Heart left ventricle (tissue), 13 donors: ENCODE measurements at regions not wholly inside any gene's neighbourhood (a gene's known extent, or its start where the extent isn't known, plus 50 kb on each side); places are given as distances from the start of the nearest gene placed in this dataset.

ENCODE experiments used
- CTCF ChIP-seq, 12 donors: fragments of 200-600 bp; sonication (generic) in 4 of 12; IDR thresholded peaks; one replicate each; pipeline versions ENCODE4 v1.5.0 to v1.8.0; 2018 to 2022; ENCODE audit warnings: antibody characterized with exemption in 12 of 12, mild to moderate bottlenecking in 5 of 12
- POLR2A ChIP-seq, 2 donors: fragments of 450-650 bp; IDR thresholded peaks; one replicate each; pipeline ENCODE4 v1.6.1; 2017; ENCODE audit warnings: antibody characterized with exemption in 2 of 2, mild to moderate bottlenecking in 2 of 2, moderate library complexity in 2 of 2
- donor health status: ischemic (EF 13 %, LVEDD 7.1; RV severe dilation, severe dysfunction).
- donor health status: DM: no; HTN: yes; CAD: no.
- donor health status: DM: no; HTN: no; CAD: no.
- donor health status: ischemic (EF 25% LVEDD 6.9; RV normal size, moderate dysfunction).
- donor health status: ischemic (EF 25% LVEDD 5.7; RV mildly dilated, moderate dysfunction).
- donor health status: ischemic (EF 35%, LVEDD 5.7; RV mildly dilated, moderate dysfunction).
- donor health status: nonischemic (EF 11% LVEDD 7.7; RV severe dilation, severe dysfunction).
- donor health status: DM: yes; HTN: yes; CAD: no.
- donor health status: PGD.
- donor health status: ischemic (EF 29% LVEDD 5.4; RV normal size, mild dysfunction).
- donor health status: nonischemic (EF 23%, LVEDD 6.1; RV moderate dilation, normal function).

- no peak for TF ChIP-seq CTCF (IDR thresholded peaks at IDR 0.05)
- TF ChIP-seq POLR2A (IDR thresholded peaks at IDR 0.05), result no peak
Observed at GRCh38 chr13:73544175-73544574, 485.4 kb downstream of the KLF5 start.
